ENCODE measurements at regions not wholly inside any gene's neighbourhood (a gene's known extent, or its start where the extent isn't known, plus 50 kb on each side); places are given as distances from the start of the nearest gene placed in this dataset.
"Not testable (repeated sequence)": the region's sequence is repeated elsewhere in the genome, so short reads cannot be mapped to it uniquely, and the experiment has no call there.

GRCh38 chr1:55800503-55800902 lies 585.3 kb upstream of the USP24 start:
- Histone ChIP-seq H3K4me3 (no peak overlapping the region), H3K4me1 (no peaks in the 10 kb centered on the region), H3K27ac (no peak overlapping the region), H3K9me3 (no peaks in the 10 kb centered on the region), H3K36me3 (no peaks in the 10 kb centered on the region), H3K27me3 (no peaks in the 10 kb centered on the region)
- DNase-seq: no peak
- 43 to 50% methylated on average over 1 of the region's 1 CpG for WGBS, 2 donors
- TF ChIP-seq POLR2A (IDR thresholded peaks at IDR 0.05) (no peak), CTCF (IDR thresholded peaks at IDR 0.05) (no peak)
- intact Hi-C loops (cut with DNase I): no loop called here

DNA sequence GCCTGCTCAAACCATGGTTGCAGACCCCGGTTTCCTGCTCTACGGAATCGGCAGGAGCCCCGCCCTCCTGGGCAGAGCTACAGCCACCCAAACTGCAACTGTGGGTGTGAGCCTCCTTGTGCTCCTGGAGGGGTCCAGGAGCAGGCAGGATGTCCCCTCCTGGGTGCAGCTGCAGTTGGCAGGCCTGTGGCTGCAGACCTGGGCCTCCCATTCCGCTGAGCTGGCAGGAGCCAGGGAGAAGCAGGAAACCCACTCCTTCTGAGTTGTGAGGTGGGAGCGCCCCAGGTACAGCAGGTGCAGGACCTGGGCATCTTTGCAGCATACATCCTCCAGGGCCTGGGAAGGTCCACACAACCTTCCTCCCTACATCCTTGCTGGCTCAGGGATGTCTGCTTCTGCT lies 578.7 kb upstream of the USP24 start:
- Histone ChIP-seq H3K27ac (no peak overlapping the region), H3K4me1 (no peaks in the 10 kb centered on the region), H3K9me3 (no peaks in the 10 kb centered on the region), H3K4me3 (no peak overlapping the region), H3K27me3 (peaks cover 0 to 3% (median 0%) of the 10 kb centered on the region in 4 donors), H3K36me3 (no peaks in the 10 kb centered on the region)
- no peak for DNase-seq
- intact Hi-C loops (cut with DNase I): no loop called here
- TF ChIP-seq CTCF (IDR thresholded peaks at IDR 0.05) (no peak), POLR2A (IDR thresholded peaks at IDR 0.05) (no peak)
- 80 to 91% methylated on average over 1 to 5 of the region's 6 CpGs for WGBS, 2 donors

DNA sequence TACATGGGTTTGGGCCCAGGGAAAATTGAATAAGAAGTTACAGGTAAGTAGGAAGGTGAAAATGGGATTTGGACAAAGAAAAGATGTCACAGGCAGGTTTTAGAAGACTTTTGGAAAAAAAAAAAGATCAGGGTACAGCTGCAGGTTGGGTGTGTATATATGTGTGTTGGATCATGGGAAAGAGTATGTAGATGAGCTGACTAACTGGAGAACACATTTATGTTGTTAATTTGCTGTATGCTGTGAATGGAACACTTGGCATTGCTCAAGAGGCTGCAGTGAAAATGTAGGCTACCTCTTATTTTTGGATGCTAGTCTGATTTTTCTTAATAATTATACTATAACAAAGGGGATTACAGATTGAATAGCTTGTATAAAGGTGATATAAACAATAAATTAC lies 577.7 kb upstream of the USP24 start:
- H3K36me3 ChIP-seq: no peaks in the 10 kb centered on the region
- TF ChIP-seq CTCF (IDR thresholded peaks at IDR 0.05): no peak
- no peak for TF ChIP-seq POLR2A (IDR thresholded peaks at IDR 0.05)
- no peak overlapping the region for H3K27ac ChIP-seq
- H3K9me3 ChIP-seq: no peaks in the 10 kb centered on the region
- intact Hi-C loops (cut with DNase I): no loop called here
- peaks cover 0 to 3% (median 0%) of the 10 kb centered on the region in 4 donors for H3K27me3 ChIP-seq
- DNase-seq: no peak
- no peaks in the 10 kb centered on the region for H3K4me1 ChIP-seq
- H3K4me3 ChIP-seq: no peak overlapping the region

- no peak for TF ChIP-seq CTCF (IDR thresholded peaks at IDR 0.05)
- no peak for TF ChIP-seq POLR2A (IDR thresholded peaks at IDR 0.05)
- Histone ChIP-seq H3K36me3 (no peaks in the 10 kb centered on the region), H3K27me3 (peaks cover 0 to 3% (median 0%) of the 10 kb centered on the region in 4 donors), H3K27ac (no peak overlapping the region), H3K4me1 (peaks cover 0 to 5% (median 0%) of the 10 kb centered on the region in 3 donors), H3K4me3 (no peak overlapping the region), H3K9me3 (no peaks in the 10 kb centered on the region)
- DNase-seq: no peak
- intact Hi-C loops (cut with DNase I): no loop called here
- WGBS, 2 donors: 86% methylated on average over 1 of the region's 1 CpG
Observed at GRCh38 chr1:55789466-55789865, 574.3 kb upstream of the USP24 start.

- DNase-seq: no peak
- Histone ChIP-seq H3K4me3 (no peak overlapping the region), H3K4me1 (peaks cover 0 to 16% (median 0%) of the 10 kb centered on the region in 3 donors), H3K36me3 (no peaks in the 10 kb centered on the region), H3K9me3 (no peaks in the 10 kb centered on the region), H3K27ac (no peak overlapping the region), H3K27me3 (peaks cover 0 to 7% (median 0%) of the 10 kb centered on the region in 4 donors)
- intact Hi-C loops (cut with DNase I): no loop called here
- TF ChIP-seq POLR2A (IDR thresholded peaks at IDR 0.05) (no peak), CTCF (IDR thresholded peaks at IDR 0.05) (no peak)
- WGBS, 2 donors: 48 to 55% methylated on average over 4 of the region's 4 CpGs
Observed at GRCh38 chr1:55786396-55786795, 571.2 kb upstream of the USP24 start.

DNA sequence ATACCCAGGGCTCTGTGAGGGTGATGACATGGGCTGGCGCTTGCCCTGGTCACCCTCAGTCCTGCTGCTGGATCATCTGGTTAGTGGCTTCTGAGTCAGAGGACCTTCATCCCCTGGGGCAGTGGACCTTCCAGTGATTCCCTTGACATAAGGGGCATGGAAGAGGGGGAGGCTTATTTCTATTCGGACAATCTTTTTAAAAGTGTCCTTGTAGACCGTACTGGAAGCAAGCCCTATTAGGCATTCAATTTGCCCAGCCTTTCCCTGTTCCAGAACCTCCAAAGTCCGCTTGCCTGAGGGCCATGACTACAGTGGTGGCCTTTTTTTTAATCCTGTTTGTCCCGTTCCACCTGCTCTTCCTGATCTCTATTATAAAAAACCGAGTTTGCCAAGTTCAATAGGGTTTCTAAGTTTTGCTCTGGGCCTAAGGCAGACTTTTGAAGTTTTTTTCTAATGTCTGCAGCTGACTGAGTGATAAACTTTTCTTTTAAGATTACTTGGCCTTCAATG lies 569.8 kb upstream of the USP24 start:
- intact Hi-C loops (cut with DNase I): not testable (repeated sequence)
- H3K27me3 ChIP-seq: peaks cover 0 to 11% (median 0%) of the 10 kb centered on the region in 4 donors

More for the DNA sequence above, 569.8 kb upstream of the USP24 start:
- H3K9me3 ChIP-seq, DNase-seq, H3K36me3 ChIP-seq, H3K27ac ChIP-seq, H3K4me3 ChIP-seq: not testable (repeated sequence)
- H3K4me1 ChIP-seq: peaks cover 0 to 17% (median 0%) of the 10 kb centered on the region in 3 donors
- WGBS, 2 donors: 72 to 81% methylated on average over 6 of the region's 6 CpGs
